Activated naive CD4-positive, alpha-beta T cell treated with anti-CD3 and anti-CD28 coated beads, Interleukin-2, amount 50 U/mL, for 24 hours (primary cell): ENCODE measurements at regions not wholly inside any gene's neighbourhood (a gene's known extent, or its start where the extent isn't known, plus 50 kb on each side); places are given as distances from the start of the nearest gene placed in this dataset.

Experiments used
- H3K27ac Mint-ChIP-seq: one replicate; pipeline ENCODE4 v1.8.0; 2021; ENCODE audit warnings: mild to moderate bottlenecking, mixed read lengths
- H3K27me3 Mint-ChIP-seq: one replicate; pipeline ENCODE4 v1.8.0; 2021; ENCODE audit warnings: mixed read lengths
- H3K36me3 Mint-ChIP-seq: one replicate; pipeline ENCODE4 v1.8.0; 2021; ENCODE audit warnings: mixed read lengths
- H3K4me1 Mint-ChIP-seq: one replicate; pipeline ENCODE4 v1.8.0; 2021; ENCODE audit warnings: mixed read lengths
- H3K4me3 Mint-ChIP-seq: one replicate; pipeline ENCODE4 v1.8.0; 2021; ENCODE audit warnings: mild to moderate bottlenecking, mixed read lengths
- H3K9me3 Mint-ChIP-seq: one replicate; pipeline ENCODE4 v1.8.0; 2021; ENCODE audit warnings: mixed read lengths

DNA sequence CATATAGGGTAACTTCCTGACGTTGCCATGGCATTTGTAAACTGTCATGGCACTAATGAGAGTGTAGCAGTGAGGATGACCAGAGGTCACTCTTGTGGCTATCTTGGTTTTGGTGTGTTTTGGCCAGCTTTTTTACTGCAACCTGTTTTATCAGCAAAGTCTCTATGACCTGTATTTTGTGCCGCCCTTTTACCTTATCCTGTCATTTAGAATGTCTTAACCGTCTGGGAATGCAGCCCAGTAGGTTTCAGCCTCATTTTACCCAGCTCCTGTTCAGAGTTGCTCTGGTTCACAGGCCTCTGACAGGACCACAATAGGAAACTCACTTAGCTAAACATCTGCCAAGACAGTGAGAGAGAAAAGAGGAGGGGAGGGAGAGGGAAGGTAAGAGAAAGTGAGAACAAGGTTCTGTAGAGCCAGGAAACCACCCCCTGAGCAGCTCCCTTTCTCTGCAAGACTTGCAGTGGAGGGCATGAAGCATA lies 64.8 kb upstream of the PLEKHG3 start:
- peaks cover 4% of the 10 kb centered on the region for H3K9me3 Mint-ChIP-seq

DNA sequence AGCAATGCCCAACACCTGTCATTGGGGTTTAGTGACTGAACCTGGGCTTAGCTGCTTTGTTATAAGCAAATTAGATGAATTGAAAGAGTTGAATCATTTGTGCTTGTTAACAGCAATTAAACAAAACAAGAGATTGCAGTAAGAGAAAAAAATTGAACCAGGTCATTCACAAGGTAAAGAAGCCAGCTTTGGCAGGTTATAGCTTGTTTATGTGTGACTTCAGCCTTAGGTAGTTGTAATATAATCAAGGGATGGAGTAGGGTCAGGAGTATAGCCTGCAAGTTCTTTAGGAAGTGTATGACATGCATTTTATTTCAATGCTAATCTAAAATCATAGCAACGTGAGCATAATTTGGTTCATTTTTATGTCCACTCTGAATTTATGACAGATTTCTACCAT lies 63.4 kb upstream of the PLEKHG3 start:
- no peak overlapping the region for H3K27ac Mint-ChIP-seq
- no peaks in the 10 kb centered on the region for H3K36me3 Mint-ChIP-seq
- peaks cover 4% of the 10 kb centered on the region for H3K9me3 Mint-ChIP-seq

More for the DNA sequence above, 64.8 kb upstream of the PLEKHG3 start:
- Mint-ChIP-seq H3K27me3 (peaks cover 7% of the 10 kb centered on the region), H3K27ac (no peak overlapping the region), H3K4me3 (no peak overlapping the region), H3K4me1 (no peaks in the 10 kb centered on the region), H3K36me3 (no peaks in the 10 kb centered on the region)

DNA sequence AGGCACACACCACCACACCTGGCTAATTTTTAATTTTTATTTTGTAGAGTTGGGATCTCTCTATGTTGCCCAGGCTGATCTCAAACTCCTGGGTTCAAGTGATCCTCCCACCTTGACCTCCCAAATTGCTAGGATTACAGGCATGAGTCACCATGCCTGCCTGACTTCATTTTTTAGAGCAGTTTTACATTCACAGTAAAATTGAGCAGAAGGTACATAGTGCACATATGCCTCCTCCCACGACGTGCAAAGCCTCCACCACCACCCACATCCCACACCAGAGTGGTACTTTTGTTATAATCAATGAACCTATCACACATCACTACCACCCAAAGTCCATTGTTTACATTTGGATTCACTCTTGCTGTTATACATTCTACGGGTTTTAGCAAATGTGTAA lies 62.5 kb upstream of the PLEKHG3 start:
- peaks cover 4% of the 10 kb centered on the region for H3K9me3 Mint-ChIP-seq
- H3K4me1 Mint-ChIP-seq, result no peaks in the 10 kb centered on the region
- no peaks in the 10 kb centered on the region for H3K36me3 Mint-ChIP-seq
- H3K4me3 Mint-ChIP-seq, result no peak overlapping the region
- H3K27ac Mint-ChIP-seq, result no peak overlapping the region
- H3K27me3 Mint-ChIP-seq, result peaks cover 7% of the 10 kb centered on the region

More for the DNA sequence above, 63.4 kb upstream of the PLEKHG3 start:
- Mint-ChIP-seq H3K4me1 (no peaks in the 10 kb centered on the region), H3K4me3 (no peak overlapping the region), H3K27me3 (peaks cover 7% of the 10 kb centered on the region)

GRCh38 chr14:64643709-64644108 lies 60.5 kb upstream of the PLEKHG3 start:
- no peaks in the 10 kb centered on the region for H3K4me1 Mint-ChIP-seq
- H3K27me3 Mint-ChIP-seq, result peaks cover 7% of the 10 kb centered on the region
- peaks cover 4% of the 10 kb centered on the region for H3K9me3 Mint-ChIP-seq
- H3K36me3 Mint-ChIP-seq, result no peaks in the 10 kb centered on the region
- H3K4me3 Mint-ChIP-seq, result no peak overlapping the region
- no peak overlapping the region for H3K27ac Mint-ChIP-seq

GRCh38 chr14:64644629-64645028 lies 59.6 kb upstream of the PLEKHG3 start:
- H3K4me1 Mint-ChIP-seq, result no peaks in the 10 kb centered on the region
- peaks cover 7% of the 10 kb centered on the region for H3K27me3 Mint-ChIP-seq
- H3K27ac Mint-ChIP-seq, result no peak overlapping the region

DNA sequence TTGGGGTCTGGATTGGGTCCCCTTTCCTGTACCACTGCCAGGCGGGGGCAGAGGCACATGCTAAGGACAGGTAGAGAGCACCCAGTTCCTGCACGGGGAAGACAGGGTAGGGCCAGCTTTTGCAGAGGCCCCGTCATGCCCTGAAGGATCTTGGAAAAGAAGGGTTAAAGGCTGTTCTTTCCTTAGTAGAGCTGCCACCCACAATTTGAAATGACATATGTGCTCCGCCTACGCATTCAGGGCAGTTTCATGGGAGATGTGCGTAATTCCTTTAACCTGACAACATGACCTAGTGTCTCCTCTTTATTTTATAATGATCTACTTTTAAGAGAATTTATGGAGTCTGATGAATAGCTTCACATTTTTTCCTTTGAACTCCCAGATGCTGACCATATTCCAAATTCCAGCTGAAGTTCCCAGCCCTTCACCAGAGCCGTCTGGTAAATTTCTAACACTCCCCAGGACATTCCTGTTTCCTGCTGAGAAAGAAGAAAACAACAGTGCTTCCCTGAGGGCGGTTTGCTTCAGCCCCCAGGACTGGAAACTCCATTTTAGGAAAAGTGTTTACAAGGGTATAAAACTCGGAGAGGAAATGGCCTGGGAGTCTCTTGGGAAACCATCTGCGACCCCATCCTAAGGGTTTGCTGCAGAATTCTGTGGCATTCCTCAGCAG lies 58.9 kb upstream of the PLEKHG3 start:
- no peak overlapping the region for H3K4me3 Mint-ChIP-seq
- H3K27me3 Mint-ChIP-seq, result peaks cover 9% of the 10 kb centered on the region
- H3K4me1 Mint-ChIP-seq, result no peaks in the 10 kb centered on the region
- H3K9me3 Mint-ChIP-seq, result peaks cover 4% of the 10 kb centered on the region
- no peaks in the 10 kb centered on the region for H3K36me3 Mint-ChIP-seq
- H3K27ac Mint-ChIP-seq, result no peak overlapping the region

More at GRCh38 chr14:64644629-64645028, 59.6 kb upstream of the PLEKHG3 start:
- H3K4me3 Mint-ChIP-seq, result no peak overlapping the region
- H3K9me3 Mint-ChIP-seq, result peaks cover 4% of the 10 kb centered on the region
- H3K36me3 Mint-ChIP-seq, result no peaks in the 10 kb centered on the region

DNA sequence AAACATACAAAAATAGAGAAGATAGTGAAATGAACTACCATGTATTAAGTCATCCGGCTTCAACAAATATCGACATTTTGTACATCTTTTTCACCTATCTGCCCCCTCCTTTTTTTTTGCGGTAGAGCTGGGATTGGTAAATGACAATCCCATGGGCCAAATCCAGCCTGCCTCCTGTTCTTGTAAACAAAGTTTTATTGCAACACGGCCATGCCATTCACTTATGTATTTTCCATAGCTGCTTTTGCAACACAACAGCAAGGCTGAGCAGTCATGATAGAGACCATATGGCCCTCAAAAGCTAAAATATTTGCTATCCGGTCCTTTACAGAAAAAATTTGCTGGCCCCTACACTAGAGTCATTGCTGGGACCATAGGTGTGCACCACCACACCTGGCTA lies 58.1 kb upstream of the PLEKHG3 start:
- Mint-ChIP-seq H3K36me3 (no peaks in the 10 kb centered on the region), H3K4me1 (no peaks in the 10 kb centered on the region), H3K27ac (no peak overlapping the region), H3K4me3 (no peak overlapping the region), H3K27me3 (peaks cover 7% of the 10 kb centered on the region), H3K9me3 (peaks cover 4% of the 10 kb centered on the region)

- H3K4me1 Mint-ChIP-seq, result peaks cover 4% of the 10 kb centered on the region
- H3K27ac Mint-ChIP-seq, result peak overlapping the region; percentile 25
- no peaks in the 10 kb centered on the region for H3K36me3 Mint-ChIP-seq
- H3K27me3 Mint-ChIP-seq, result peaks cover 3% of the 10 kb centered on the region
- no peak overlapping the region for H3K4me3 Mint-ChIP-seq
- no peaks in the 10 kb centered on the region for H3K9me3 Mint-ChIP-seq
Observed at GRCh38 chr14:64649383-64649998, 54.7 kb upstream of the PLEKHG3 start.

- Mint-ChIP-seq H3K36me3 (no peaks in the 10 kb centered on the region), H3K27ac (no peak overlapping the region), H3K4me1 (peaks cover 7% of the 10 kb centered on the region), H3K4me3 (no peak overlapping the region), H3K9me3 (no peaks in the 10 kb centered on the region), H3K27me3 (peaks cover 3% of the 10 kb centered on the region)
Observed at GRCh38 chr14:64653900-64654245, 50.4 kb upstream of the PLEKHG3 start.

GRCh38 chr14:64654246-64654900 lies 49.9 kb upstream of the PLEKHG3 start:
- peaks cover 12% of the 10 kb centered on the region for H3K4me1 Mint-ChIP-seq
- no peak overlapping the region for H3K4me3 Mint-ChIP-seq
- H3K36me3 Mint-ChIP-seq, result no peaks in the 10 kb centered on the region
- H3K27ac Mint-ChIP-seq, result no peak overlapping the region
- H3K9me3 Mint-ChIP-seq, result no peaks in the 10 kb centered on the region
- peaks cover 4% of the 10 kb centered on the region for H3K27me3 Mint-ChIP-seq
